HG03097 (cell line): ENCODE measurements at regions not wholly inside any gene's neighbourhood (a gene's known extent, or its start where the extent isn't known, plus 50 kb on each side); places are given as distances from the start of the nearest gene placed in this dataset.

Source experiments
- ATAC-seq: cut with Tn5 transposase; IDR thresholded peaks from one replicate; pipeline ENCODE4 v1.9.1; 2021; ENCODE audit not compliant: unreplicated experiment, low FRiP score

DNA sequence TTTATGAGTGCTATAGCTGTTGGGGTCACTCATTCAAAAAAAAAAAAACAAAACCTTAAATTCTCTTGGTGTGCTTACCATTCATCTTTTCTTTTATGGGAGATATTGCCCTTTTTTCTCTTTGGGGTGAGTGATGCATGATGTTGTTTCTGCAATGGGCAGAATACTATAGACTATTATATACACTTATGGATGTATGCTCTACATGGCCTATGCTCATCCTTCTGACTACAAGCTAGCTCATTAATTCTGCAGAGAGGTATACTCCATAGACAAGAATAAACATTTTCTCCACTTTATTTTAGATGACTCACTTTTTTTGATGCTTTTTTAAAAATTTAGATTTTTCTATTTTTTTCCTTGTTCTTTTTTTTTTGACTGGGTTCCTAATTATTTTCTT lies 160.3 kb upstream of the ANK2 start:
- no peak for ATAC-seq

DNA sequence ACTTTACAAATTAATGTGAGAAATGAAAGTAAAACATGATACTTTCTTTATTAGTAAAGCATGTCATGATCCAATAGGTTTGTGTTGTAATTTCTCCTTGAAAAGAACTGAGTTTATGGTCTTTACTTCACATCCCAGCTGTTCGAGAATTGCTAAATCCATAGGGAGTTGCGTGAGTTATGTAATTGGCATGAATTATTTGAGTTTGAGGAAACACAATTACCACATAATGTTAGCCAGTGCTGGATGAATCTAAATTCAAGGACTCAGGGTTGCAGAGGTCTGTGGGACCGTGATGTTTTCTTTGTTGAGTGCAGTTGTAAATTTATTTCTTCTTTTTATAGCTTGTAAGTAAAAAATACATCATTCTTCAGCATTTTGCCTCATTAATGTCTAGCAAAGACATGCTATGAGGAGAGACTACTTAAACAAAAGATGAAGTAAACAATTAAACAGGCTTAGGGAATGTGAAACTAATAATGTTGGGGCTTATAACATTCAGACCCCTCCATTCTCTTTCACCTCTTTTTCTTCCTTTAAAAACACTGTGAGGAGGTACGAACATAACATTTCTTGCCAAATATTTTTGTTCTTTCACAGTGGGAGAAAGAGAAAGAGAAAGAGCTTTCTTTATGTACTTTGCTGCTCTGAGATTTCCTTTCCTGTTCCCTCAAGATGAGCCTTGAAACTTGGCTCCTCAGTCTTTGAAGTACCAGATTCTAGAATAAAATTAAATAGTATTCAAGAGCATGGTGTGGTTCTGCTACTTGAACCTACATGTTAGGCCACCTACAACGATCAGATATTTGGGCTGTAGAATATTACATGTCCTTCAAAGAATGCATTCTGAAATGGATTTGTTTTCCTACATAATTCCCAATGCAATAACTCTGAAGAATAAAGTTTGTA lies 159.6 kb upstream of the ANK2 start:
- no peak for ATAC-seq

GRCh38 chr4:112894480-112894879 lies 155.0 kb upstream of the ANK2 start:
- ATAC-seq = no peak

DNA sequence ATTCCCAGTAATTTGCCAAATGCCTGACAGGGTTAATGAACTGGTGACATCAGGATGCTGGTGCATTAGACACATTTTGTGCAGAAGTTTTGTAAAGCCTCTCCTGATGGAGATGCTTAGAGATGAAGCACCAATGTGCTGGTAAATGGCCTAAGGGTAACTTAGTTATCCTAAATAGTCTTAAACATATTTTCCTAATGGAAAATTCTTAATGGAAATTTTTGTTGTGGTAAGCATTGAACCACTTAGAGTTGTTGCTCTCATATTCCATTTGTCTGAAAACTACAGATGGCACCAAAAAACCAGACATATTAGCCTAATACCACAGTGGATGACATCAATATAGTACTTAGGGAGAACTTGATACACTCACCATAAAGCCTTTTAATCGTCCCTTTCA lies 154.5 kb upstream of the ANK2 start:
- no peak for ATAC-seq

DNA sequence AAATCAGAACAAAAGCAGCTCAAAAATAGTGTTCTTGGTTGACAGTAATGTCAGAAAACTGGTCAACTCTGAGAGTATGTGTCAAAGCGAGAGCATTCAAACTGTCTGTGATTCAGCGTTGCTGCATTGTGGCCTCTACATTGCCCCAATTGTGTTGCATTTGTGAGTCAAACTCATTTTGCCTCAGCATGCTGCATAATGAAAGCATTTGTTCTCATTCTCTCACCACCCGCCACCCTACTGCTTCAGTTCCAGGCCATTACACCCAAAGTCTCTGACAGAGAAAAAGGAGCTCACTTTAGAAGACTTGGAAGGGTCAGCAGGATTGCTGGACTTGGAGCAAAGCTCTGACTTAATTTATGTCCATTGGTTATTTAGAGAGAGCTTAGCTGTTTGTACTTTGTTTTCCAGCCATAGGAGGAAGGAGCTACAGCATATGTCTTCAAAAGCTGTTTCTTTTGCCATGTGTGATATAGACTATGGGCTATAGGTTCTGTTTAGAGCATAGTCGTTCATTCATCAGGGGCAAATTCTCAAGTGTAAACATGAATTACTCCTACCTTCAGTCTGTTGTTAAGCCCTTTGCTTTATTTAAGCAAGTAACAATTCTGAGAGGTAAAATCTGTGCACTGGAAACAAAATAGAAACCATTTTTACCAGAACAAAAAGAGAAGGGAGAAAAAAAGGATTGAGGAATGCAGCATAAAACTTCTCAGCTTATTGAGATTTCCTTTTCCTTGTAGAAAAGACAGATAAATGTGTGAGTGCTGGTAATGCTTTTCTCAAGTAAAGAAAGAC lies 153.4 kb upstream of the ANK2 start:
- ATAC-seq = no peak

DNA sequence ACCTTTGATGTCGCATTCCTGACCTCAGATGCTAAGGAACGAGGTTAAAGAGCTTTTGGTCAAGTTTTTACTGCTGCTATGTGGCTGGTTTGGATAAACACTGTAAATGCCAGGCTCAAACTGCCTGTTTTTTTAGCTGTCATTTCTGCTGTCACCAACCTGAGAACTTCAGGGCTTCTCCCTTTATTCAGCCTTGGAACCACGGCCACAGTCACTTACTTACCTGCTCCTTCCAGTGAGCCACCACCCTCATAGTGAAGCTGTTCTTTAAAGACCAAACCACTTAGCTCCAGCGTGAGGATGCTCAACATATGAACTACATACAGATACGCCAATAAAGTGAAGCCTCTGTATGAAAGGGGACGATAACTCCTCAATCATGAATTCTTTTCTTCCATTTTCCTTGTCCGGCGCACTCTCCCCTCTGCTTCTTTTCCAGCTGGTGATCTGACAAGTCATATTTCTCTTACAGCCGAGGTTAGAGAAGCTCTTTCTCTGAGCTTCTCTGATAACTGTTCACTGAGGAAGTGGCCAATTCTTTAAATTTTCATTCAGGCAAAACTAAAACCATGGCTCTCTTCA lies 152.8 kb upstream of the ANK2 start:
- no peak for ATAC-seq

GRCh38 chr4:112897543-112897942 lies 151.9 kb upstream of the ANK2 start:
- ATAC-seq = no peak

GRCh38 chr4:112898357-112899141 lies 150.9 kb upstream of the ANK2 start:
- no peak for ATAC-seq

DNA sequence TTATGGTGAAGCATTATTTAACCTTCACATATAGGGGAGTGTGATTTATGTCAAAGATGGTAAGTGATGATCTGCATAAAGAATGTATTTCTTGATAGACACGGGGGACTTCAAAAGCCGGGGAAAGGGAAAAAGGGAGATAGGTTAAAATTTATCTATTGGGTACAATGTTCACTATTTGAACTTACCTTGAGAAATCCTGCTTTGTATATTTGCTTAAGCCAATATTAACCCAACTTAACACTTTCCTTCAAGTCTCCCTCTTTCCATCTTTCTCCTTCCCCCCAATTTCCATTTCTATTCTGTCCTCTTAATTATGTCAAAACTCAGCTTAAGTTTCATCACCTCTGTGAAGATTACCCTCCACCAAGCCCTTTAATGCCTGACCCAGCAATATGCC lies 149.0 kb upstream of the ANK2 start:
- ATAC-seq = no peak

- ATAC-seq = no peak
These were observed 147.5 kb upstream of the ANK2 start for GRCh38 chr4:112901962-112902411.

DNA sequence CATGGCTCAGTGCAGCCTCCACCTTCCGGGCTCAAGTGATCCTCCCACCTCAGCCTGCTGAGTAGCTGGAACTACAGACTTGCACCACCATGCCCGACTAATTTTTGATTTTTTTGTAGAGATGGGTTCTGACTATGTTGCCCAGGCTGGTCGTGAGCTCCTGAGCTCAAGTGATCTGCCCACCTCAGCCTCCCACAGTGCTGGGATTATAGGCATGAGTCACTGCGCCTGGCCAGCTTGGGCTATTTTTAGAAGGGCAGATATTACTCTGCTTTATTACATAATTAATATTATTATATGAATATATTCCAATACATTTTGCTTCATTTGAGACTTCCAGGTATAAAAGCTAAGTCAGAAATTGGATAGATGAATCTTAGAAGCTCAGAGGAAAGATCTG lies 143.7 kb upstream of the ANK2 start:
- no peak for ATAC-seq

- no peak for ATAC-seq
These were observed 140.9 kb upstream of the ANK2 start for GRCh38 chr4:112908511-112908910.

DNA sequence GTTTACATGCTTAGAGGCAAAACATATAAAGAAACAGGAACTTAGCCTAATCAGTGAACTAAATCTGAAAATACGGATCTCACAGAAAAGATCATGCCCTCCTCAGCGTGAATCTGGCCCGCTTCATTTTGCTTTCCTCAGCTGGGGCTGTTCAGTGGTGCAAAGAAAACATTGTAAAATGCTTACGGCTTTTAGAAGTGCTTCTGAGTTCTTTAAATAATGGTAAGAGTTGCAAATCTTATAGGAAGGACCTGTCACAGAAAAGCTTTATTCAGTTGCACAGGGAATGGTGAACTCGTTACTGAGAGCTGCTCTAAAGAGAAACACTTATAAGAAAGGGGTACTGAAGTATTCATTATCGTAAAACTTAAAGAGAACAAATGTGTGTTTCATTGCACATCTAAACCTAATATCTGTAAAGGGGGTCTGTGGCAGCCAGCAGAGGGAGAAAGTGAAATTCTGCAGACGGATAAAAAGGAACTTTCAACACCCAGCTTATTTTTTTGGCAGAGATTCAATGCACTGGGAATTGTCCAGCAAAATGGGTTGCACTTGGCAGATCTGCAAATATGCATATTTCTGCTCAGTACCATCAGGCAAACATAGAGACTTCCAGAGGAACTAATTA lies 139.2 kb upstream of the ANK2 start:
- ATAC-seq = no peak

GRCh38 chr4:112916868-112917267 lies 132.6 kb upstream of the ANK2 start:
- ATAC-seq = no peak

- ATAC-seq = no peak
These were observed 125.9 kb upstream of the ANK2 start for GRCh38 chr4:112923516-112923915.

DNA sequence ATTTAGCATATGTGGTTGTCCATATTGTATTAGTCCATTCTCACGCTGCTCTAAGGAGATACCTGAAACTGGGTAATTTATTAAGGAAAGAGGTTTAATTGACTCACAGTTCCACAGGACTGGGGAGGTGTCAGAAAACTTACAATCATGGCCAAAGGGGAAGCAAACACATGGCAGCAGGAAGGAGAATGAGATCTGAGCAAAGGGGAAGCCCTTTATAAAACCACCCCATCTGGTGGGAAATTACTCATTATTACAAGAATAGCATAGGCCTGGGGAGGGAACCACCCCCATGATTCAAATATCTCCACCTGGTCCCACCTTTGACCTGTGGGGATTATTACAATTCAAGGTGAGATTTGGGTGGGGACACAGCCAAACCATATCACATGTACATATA lies 122.6 kb upstream of the ANK2 start:
- no peak for ATAC-seq

DNA sequence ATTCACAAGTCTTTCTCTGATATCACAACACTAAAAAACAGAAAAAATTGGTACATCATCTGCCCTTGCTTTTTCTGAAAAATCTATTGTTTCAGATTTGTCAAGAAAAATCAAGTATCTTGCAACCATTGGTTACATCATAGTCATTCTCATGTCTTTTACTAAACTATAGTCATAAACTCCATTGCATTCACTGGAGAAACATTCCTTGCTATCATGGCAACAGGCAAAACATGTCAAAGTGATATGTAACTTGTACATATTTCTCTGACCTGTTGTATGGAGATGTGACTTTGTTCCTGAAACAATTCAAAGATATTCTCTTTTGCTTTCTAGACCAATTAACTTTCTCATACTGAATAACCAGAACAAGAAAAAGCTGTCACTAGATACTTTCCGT lies 121.9 kb upstream of the ANK2 start:
- ATAC-seq = no peak

GRCh38 chr4:112931001-112931400 lies 118.5 kb upstream of the ANK2 start:
- ATAC-seq = no peak

DNA sequence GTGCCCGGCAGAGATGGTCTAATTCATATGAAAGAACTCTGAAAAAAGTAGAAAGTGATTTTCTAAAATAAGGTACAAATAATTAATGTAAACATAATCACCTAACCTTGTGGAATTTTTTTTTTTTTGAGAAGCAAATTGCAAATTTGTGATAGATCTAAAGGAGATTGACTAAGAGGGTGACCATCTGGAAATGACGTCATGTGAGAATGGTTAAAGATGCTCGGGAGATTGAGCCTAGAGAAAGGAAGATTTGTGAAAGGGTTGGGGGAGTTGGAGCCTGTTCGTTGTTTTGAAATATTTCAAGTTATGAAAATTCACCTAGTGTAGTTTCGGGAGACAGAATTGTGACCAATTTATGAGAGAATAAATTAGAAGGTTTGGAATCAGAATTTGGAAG lies 115.7 kb upstream of the ANK2 start:
- no peak for ATAC-seq

DNA sequence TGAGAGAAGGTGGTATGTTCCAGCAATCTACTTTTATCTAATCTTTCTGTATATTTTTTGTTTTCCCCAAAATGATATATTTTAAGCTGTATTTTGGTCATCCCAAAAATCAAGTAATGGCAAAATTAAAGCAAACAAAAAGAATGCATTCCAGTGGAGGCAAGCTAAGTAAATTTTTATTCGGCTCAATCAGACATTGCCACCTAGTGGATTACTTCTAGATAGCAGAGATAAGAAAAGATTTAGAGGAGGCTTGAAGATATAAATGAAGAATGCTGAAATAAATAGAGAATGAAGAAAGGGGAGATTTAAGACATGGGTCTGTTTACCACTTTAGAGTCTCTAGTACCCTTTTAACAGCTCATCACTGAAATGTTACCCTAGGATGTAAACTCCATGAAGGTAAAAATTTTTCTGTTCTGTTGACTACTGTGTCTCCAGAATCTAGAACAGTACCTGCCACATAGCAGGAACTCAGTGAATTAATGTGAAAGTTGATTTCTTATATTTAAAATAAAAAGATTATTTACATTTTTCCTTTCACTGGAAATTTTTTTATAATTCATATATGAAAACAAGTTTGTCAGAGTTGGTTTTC lies 110.9 kb upstream of the ANK2 start:
- no peak for ATAC-seq
